Uterus (tissue), 3 donors: ENCODE measurements at regions not wholly inside any gene's neighbourhood (a gene's known extent, or its start where the extent isn't known, plus 50 kb on each side); places are given as distances from the start of the nearest gene placed in this dataset.

Source experiments
- DNase-seq, 2 donors: peaks; one replicate each; pipeline ENCODE4 v3.0.0-alpha.2; 2019 to 2020
- H3K27ac ChIP-seq, 2 donors: fragments of 200-600 bp; sonication (generic); 1 replicate in 1 of 2; 2 replicates in 1 of 2; pipeline ENCODE4 v1.5.1; 2016 to 2018
- H3K27me3 ChIP-seq, 2 donors: fragments of 200-600 bp; sonication (generic); one replicate each; pipeline ENCODE4 v1.5.1; 2018 to 2019; ENCODE audit warnings: control low read depth in 1 of 2
- H3K36me3 ChIP-seq, 2 donors: fragments of 200-600 bp; sonication (generic); one replicate each; pipeline ENCODE4 v1.5.1; 2019; ENCODE audit warnings: control low read depth in 1 of 2
- H3K4me1 ChIP-seq, 2 donors: fragments of 200-600 bp; sonication (generic); one replicate each; pipeline ENCODE4 v1.5.1; 2018 to 2019; ENCODE audit warnings: control low read depth in 1 of 2
- H3K4me3 ChIP-seq, 2 donors: fragments of 200-600 bp; sonication (generic); 1 replicate in 1 of 2; 2 replicates in 1 of 2; pipeline ENCODE4 v1.5.1; 2018 to 2019; ENCODE audit warnings: mild to moderate bottlenecking in 1 of 2
- H3K9me3 ChIP-seq, 2 donors: fragments of 200-600 bp; sonication (generic); one replicate each; pipeline ENCODE4 v1.5.1; 2019; ENCODE audit warnings: control low read depth in 1 of 2
- POLR2A ChIP-seq, 2 donors: fragments of 450-650 bp; IDR thresholded peaks; one replicate each; pipeline ENCODE4 v1.6.1; 2016; ENCODE audit warnings: antibody characterized with exemption in 2 of 2, mild to moderate bottlenecking in 1 of 2, moderate library complexity in 1 of 2
- intact Hi-C: fragments of 100-400 bp; cut with DNase I; formaldehyde crosslinking; loops from one replicate; pipeline ENCODE4 v1.15.1; 2023; ENCODE audit warnings: low total_unique reads
- TF ChIP-seq, protein P1 (sequence below), 4 experiments: fragments of 200-600 bp in 2 of 4; fragments of 450-650 bp in 2 of 4; sonication (generic) in 2 of 4; IDR thresholded peaks; one replicate each; pipeline ENCODE4 v1.5.1; 2016 to 2019; ENCODE audit warnings: antibody characterized with exemption in 4 of 4, mild to moderate bottlenecking in 2 of 4, moderate library complexity in 1 of 4
- donor health status: DM: yes; HTN: yes; CAD: no.

DNA sequence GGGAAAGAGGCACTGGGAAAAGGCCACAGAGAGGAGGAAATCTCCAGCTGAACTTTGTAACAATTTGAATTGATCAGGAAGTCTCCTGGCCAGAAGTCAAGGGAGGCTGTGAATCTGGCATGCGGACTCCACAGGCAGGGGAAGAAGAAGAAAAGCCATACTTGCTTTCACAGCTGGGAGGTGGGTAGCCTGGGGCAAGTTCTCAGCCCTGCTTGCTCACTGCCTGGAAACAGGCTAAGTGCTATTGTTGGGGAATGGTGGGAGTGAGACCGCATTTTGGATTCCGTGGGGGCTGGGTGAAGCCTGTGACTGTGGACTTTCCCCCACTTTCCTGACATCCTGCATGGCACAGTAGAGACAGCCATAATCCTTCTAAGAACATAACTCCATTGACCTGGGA is 168.8 kb upstream of the CD96 start:
- H3K4me3 ChIP-seq = no peak overlapping the region

DNA sequence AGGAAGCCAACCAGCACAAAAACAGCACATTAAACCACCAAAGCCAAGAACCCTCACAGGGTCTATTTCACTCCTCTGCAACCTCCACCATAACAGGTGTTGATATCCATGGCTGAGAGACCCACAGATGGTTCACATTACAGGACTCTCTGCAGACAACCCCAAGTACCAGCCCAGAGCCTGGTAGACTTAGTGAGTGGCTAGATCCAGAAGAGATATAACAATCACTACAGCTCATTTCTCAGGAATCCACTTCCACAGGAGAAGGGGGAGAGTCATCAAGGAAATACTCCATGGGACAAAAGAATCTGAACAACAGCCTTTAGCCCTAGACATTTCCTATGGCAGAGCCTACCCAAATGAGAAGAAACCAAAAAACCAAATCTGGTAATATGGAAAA is 168.1 kb upstream of the CD96 start:
- H3K4me1 ChIP-seq = no peaks in the 10 kb centered on the region
- no peak overlapping the region for H3K4me3 ChIP-seq
- no peak overlapping the region for H3K27ac ChIP-seq
- no peaks in the 10 kb centered on the region for H3K36me3 ChIP-seq
- TF ChIP-seq, protein P1, sequence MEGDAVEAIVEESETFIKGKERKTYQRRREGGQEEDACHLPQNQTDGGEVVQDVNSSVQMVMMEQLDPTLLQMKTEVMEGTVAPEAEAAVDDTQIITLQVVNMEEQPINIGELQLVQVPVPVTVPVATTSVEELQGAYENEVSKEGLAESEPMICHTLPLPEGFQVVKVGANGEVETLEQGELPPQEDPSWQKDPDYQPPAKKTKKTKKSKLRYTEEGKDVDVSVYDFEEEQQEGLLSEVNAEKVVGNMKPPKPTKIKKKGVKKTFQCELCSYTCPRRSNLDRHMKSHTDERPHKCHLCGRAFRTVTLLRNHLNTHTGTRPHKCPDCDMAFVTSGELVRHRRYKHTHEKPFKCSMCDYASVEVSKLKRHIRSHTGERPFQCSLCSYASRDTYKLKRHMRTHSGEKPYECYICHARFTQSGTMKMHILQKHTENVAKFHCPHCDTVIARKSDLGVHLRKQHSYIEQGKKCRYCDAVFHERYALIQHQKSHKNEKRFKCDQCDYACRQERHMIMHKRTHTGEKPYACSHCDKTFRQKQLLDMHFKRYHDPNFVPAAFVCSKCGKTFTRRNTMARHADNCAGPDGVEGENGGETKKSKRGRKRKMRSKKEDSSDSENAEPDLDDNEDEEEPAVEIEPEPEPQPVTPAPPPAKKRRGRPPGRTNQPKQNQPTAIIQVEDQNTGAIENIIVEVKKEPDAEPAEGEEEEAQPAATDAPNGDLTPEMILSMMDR (IDR thresholded peaks at IDR 0.05) = no peak
- no peak for TF ChIP-seq POLR2A (IDR thresholded peaks at IDR 0.05)
- intact Hi-C loops = no loop called here
- no peaks in the 10 kb centered on the region for H3K27me3 ChIP-seq
- peaks cover 0 to 3% of the 10 kb centered on the region in 2 donors for H3K9me3 ChIP-seq
- DNase-seq = no peak

More for the DNA sequence above, 168.8 kb upstream of the CD96 start:
- no peaks in the 10 kb centered on the region for H3K36me3 ChIP-seq
- H3K27ac ChIP-seq = no peak overlapping the region
- no peaks in the 10 kb centered on the region for H3K4me1 ChIP-seq
- peaks cover 0 to 3% of the 10 kb centered on the region in 2 donors for H3K9me3 ChIP-seq
- no peaks in the 10 kb centered on the region for H3K27me3 ChIP-seq
- TF ChIP-seq, protein P1 (IDR thresholded peaks at IDR 0.05) = no peak
- TF ChIP-seq POLR2A (IDR thresholded peaks at IDR 0.05) = no peak
- intact Hi-C loops = no loop called here
- no peak for DNase-seq

DNA sequence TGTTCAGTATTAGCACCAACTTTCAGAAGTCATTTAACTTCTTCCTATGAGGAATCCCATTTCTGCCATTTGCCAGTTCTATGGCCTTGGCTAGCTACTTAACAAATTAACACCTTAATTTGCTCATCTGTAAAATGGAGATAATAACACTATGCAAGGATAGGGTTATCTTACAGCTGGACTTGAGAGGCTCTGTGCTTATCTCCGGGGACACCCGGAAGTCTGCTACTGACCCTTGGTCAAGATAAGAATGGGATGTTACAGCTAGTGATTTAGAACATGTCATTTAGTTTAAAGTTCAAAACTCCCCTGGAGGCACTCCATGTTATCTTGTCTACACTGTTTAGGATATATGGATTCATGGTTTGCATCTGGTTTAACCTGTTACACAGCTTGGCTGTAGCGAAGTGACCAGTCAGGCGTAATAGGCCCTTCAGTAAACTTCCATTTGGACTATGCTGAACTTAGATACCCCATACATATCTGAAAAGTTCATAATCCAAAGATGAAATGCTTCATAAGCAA is 156.0 kb upstream of the CD96 start:
- no peak overlapping the region for H3K27ac ChIP-seq
- TF ChIP-seq POLR2A (IDR thresholded peaks at IDR 0.05) = no peak
- TF ChIP-seq, protein P1 (IDR thresholded peaks at IDR 0.05) = no peak
- no peaks in the 10 kb centered on the region for H3K4me1 ChIP-seq
- no peak for DNase-seq
- H3K36me3 ChIP-seq = no peaks in the 10 kb centered on the region
- no peak overlapping the region for H3K4me3 ChIP-seq
- H3K27me3 ChIP-seq = no peaks in the 10 kb centered on the region
- no peaks in the 10 kb centered on the region for H3K9me3 ChIP-seq
- intact Hi-C loops = no loop called here

DNA sequence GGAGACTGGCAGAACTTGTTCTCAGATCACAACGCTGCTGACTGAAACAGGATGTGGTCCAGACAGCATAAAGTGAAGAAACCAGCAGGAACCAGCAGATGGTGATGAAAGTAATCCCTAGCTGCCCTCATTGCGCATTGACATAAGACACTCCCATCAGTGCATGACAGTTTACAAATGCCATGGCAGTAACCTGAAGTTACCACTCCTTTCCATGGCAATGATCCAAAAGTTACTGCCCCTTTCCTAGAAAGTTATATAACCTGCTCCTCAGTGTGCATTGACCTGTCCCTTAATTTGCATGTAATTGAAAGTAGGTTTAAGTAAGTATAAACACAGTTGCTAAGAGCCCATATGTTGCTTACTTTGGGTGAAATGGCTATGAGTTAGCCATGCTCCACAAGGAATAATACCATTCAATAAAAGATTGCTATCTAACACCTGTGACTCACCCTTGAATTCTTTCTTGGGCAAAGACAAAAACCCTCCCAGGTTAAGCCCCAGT is 149.1 kb upstream of the CD96 start:
- intact Hi-C loops = no loop called here
- no peak overlapping the region for H3K27ac ChIP-seq
- TF ChIP-seq, protein P1 (IDR thresholded peaks at IDR 0.05) = no peak
- TF ChIP-seq POLR2A (IDR thresholded peaks at IDR 0.05) = no peak
- no peak overlapping the region for H3K4me3 ChIP-seq
- no peaks in the 10 kb centered on the region for H3K27me3 ChIP-seq
- no peak for DNase-seq
- H3K36me3 ChIP-seq = no peaks in the 10 kb centered on the region
- no peaks in the 10 kb centered on the region for H3K9me3 ChIP-seq
- H3K4me1 ChIP-seq = no peaks in the 10 kb centered on the region

DNA sequence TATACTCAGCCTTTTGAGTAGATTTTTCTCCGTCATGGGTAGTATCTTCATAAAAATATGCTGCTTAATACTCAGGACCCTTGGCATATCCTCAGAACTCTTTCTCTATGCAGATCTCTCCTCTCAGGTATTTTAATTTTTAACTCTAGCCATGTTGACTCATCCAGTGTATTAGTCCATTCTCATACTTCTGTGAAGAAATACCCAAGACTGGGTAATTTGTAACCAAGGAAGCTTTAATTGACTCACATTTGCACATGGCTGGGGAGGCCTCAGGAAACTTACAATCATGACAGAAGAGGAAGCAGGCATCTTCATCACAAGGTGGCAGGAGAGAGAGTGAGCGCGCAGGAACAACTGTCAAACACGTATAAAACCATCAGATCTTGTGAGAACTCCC is 129.3 kb upstream of the CD96 start:
- Histone ChIP-seq H3K27me3 (no peaks in the 10 kb centered on the region), H3K9me3 (no peaks in the 10 kb centered on the region), H3K36me3 (no peaks in the 10 kb centered on the region), H3K4me3 (no peak overlapping the region), H3K27ac (no peak overlapping the region), H3K4me1 (no peaks in the 10 kb centered on the region)
- TF ChIP-seq, protein P1 (IDR thresholded peaks at IDR 0.05) = no peak
- no peak for TF ChIP-seq POLR2A (IDR thresholded peaks at IDR 0.05)
- intact Hi-C loops = no loop called here
- no peak for DNase-seq
